ENCODE measurements at regions not wholly inside any gene's neighbourhood (a gene's known extent, or its start where the extent isn't known, plus 50 kb on each side); places are given as distances from the start of the nearest gene placed in this dataset.

DNA sequence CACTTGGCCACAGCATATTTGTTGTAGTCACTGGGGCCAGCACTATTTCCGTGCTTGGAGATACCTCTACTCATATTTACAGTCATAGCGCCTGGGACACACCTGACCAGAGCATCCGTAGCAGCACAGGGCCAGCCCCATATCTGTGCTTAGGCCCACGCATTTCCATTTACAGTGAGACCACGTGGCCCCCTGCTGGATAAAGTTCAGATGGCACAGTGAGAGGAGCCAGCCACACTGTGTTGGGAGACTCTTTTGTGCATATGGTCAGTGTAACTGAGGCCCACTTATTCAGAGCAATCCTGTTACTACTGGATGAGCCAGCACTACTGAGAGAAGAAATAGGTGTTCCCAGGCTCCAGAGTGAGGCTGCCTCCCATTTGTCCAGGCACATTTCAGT, 455.3 kb downstream of the REEP3 start:
- TF ChIP-seq POLR2AphosphoS5 (IDR thresholded peaks at IDR 0.05), result no peak
- TF ChIP-seq, protein P1, sequence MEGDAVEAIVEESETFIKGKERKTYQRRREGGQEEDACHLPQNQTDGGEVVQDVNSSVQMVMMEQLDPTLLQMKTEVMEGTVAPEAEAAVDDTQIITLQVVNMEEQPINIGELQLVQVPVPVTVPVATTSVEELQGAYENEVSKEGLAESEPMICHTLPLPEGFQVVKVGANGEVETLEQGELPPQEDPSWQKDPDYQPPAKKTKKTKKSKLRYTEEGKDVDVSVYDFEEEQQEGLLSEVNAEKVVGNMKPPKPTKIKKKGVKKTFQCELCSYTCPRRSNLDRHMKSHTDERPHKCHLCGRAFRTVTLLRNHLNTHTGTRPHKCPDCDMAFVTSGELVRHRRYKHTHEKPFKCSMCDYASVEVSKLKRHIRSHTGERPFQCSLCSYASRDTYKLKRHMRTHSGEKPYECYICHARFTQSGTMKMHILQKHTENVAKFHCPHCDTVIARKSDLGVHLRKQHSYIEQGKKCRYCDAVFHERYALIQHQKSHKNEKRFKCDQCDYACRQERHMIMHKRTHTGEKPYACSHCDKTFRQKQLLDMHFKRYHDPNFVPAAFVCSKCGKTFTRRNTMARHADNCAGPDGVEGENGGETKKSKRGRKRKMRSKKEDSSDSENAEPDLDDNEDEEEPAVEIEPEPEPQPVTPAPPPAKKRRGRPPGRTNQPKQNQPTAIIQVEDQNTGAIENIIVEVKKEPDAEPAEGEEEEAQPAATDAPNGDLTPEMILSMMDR (IDR thresholded peaks at IDR 0.05), result peak; percentile 27 to 60 (median 28)
